NCI-H774 (cell line): ENCODE measurements at regions not wholly inside any gene's neighbourhood (a gene's known extent, or its start where the extent isn't known, plus 50 kb on each side); places are given as distances from the start of the nearest gene placed in this dataset.
"Not testable (repeated sequence)": the region's sequence is repeated elsewhere in the genome, so short reads cannot be mapped to it uniquely, and the experiment has no call there.

Source experiments
- DNase-seq: peaks from one replicate; lab custom pipeline; 2025; lab: John Stamatoyannopoulos, UW

DNA sequence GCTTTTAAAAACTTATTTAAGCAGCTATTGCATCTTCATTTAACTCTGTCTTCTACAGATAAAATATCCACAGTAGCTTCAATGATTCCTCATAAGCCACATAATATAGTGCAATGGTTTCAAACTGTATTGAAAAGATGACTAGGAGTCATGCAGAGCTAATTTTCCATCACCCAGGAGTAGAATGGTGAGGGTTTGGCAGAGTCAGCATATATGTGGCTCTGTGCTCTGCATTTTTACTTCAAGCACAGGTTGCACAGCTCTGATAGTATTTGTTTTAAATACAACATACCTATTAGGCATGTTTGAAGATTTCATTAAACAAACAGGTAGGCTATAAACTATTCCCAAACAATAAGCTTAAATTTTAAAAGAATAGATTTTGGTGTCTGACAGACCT lies 731.9 kb upstream of the VRK2 start:
- DNase-seq = no peak

DNA sequence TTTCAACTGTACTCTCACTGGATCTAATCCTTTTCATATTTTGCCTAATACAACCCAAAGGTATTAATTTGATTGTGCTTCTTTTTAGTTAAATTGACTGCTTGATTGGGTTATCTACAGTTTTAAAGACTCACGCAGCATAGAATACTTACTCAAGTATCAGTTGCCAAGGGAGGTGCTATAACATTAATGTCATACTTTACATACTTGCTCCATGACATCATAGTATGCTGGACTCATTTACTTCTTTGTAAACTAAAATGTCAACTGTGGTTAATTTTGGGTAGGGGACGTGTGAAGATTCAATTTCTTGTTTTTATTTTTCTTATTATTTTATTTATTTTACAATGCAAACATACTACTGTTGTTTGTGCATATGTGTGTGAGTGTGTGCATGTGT lies 716.2 kb upstream of the VRK2 start:
- DNase-seq = no peak

GRCh38 chr2:57333221-57333620 lies 713.4 kb upstream of the VRK2 start:
- DNase-seq = no peak

- no peak for DNase-seq
These were observed 703.1 kb upstream of the VRK2 start for GRCh38 chr2:57343391-57344006.

- DNase-seq = no peak
These were observed 678.4 kb upstream of the VRK2 start for GRCh38 chr2:57368190-57368589.

DNA sequence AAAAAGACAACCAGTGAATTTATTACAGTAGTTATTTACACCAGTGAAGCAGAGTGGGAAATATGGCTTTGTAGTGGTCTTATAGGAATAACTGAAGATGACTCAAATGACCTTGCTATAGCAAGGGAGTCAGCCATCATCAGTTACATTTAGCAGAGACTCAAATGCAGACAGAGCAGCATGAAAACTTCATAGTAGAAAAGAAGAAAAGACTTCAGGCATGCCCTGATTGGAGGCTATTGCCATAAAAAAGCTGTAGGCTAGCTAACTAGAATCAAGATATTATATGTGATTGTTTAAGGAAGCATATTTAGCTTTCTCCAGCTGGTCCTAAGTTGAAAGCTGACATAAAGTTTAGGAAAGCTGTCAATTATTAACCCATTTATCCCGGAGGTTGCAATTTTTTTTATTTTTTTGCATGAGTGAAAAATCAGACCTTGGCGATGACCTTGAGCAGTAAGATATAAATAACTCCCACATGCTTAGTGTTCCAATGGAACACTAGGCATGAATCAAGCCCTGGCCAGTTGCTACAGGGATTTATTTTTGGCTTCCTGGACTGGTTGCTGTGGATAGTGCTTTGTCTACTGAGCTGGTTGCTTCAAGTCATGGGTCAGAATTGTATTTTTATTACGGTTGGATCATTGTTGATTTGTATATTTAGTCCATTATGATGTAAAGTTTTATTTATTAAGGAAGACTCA lies 675.6 kb upstream of the VRK2 start:
- DNase-seq = no peak

DNA sequence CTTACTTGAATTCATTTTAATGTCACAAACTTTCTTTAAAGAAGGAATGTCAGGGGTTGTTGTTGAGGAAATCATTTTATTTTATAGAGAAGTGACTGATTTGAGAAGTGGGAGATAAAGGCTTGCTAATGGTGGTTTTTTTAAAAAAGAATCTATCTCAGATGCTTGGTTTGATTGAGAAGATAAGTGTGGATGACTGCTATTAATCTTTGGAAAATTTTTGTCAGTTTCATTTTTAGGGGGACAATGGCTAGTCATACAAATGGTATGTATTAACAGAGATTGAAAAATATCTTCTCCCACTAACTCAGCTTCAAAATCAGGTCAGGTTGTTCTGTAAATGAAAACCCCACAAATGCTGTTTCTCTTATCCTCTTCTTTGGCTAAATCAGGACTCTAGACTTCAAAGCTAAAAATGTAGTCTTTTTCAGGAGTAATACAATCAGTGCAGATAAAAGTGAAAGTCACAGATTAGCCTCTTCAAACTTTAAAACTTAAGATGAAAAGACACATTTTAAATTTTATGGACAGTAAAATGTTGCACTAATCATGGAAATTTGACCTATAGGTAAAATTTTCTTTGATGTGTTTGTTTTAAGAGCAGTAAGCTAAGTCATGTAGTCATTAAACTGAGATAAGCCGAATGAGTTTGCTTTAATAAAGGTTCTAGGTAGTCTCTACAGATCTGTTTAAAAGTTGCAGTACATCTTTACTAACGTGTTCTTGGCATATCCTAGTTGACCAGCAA lies 674.2 kb upstream of the VRK2 start:
- no peak for DNase-seq

GRCh38 chr2:57373530-57373929 lies 673.1 kb upstream of the VRK2 start:
- DNase-seq = no peak

- no peak for DNase-seq
These were observed 669.6 kb upstream of the VRK2 start for GRCh38 chr2:57376985-57377384.

DNA sequence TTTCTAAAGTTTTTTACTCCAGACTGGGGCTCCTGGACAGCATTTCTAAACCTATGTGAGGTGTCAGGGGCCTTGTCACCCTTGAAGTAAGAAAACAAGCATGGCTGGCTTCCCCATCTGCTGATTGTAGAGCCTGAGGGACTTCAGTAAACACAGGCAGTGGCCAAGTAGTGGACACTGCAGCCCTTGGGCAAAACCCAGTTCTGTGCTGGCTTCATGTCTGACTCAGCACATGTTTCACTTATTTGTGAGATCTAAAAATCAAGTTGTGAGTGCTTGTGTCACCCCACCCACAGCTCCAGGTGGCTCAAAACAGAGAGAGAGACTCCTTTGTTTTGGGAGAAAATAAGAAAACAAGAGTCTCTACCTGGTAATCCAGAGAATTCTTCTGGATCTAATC lies 660.3 kb upstream of the VRK2 start:
- DNase-seq = no peak

DNA sequence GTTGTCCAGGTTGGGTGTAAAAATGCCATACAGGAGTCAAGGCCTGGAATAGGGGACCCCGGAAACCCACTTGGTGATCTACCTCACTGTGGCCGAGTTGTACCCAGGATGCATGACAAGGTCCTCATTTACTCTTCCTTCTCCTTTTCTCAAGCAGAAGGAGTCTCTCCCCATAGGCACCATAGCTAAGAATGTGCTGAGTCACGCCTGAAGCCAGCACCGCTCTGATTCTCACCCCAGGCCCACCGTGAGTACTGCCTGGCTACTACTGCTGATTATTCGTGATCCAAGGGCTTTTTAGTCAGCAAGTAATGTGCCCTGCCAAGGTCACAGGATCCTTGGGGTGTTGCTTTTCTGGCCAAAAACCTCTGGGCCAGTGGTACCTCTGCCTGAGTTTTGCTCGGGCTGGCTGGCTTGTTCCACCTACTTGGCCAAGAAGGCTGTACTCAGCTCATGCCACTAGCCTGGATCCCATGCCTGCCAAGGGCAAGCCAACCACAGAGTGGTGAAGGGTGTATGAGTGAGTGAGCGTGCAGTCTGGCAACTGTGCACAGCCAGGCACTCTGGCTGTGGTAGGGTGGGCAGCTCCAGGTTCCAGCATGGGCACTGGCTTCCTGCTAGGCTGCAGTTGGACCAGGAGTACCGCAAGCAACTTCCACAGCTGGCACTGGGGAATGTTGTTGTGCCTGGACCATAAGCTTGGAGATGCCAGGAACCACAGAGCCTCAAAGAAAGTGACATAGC lies 650.1 kb upstream of the VRK2 start:
- no peak for DNase-seq

- DNase-seq = no peak
These were observed 648.9 kb upstream of the VRK2 start for GRCh38 chr2:57397550-57398360.

- DNase-seq = no peak
These were observed 647.5 kb upstream of the VRK2 start for GRCh38 chr2:57399057-57399456.

- no peak for DNase-seq
These were observed 644.5 kb upstream of the VRK2 start for GRCh38 chr2:57402096-57402495.

DNA sequence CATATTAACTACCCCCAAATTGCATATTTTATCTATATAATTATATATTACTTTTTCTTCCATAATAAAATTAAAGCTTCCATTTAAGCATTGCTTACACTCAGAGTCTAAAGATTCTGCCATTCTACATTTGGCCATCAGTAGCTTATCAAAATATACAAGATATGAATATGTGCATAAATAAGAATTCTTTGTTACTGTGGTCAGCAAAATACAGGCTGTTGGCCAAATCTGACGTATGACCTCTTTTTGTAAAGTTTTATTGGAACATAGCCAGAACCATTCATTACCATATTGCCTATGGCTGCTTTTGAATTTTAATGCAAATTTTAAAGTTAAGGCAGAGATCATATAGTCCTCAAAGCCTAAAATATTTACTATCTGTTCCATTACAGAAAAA lies 643.9 kb upstream of the VRK2 start:
- DNase-seq = no peak

DNA sequence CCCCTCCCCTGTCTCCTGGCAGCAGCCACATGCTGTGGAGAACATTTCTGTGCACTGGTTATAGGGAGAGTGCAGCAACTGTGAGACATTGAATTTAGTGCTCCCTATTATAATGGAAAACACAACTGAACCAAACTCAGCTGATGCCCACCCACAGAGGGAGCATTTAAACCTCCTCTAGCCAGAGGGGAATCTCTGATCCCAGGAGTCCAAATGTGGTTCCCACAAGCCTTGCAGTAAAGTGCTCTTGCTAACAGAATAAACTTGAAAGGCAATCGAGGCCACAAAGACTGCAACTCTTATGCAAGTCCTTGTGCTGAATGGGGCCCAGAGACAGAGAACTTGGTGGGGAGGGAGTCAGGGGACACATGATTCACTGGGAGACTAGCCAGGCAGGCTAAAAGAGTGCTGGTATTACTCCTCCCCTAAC lies 638.8 kb upstream of the VRK2 start:
- DNase-seq = no peak

- no peak for DNase-seq
These were observed 638.0 kb upstream of the VRK2 start for GRCh38 chr2:57408587-57408986.

- no peak for DNase-seq
These were observed 629.6 kb upstream of the VRK2 start for GRCh38 chr2:57417007-57417406.

DNA sequence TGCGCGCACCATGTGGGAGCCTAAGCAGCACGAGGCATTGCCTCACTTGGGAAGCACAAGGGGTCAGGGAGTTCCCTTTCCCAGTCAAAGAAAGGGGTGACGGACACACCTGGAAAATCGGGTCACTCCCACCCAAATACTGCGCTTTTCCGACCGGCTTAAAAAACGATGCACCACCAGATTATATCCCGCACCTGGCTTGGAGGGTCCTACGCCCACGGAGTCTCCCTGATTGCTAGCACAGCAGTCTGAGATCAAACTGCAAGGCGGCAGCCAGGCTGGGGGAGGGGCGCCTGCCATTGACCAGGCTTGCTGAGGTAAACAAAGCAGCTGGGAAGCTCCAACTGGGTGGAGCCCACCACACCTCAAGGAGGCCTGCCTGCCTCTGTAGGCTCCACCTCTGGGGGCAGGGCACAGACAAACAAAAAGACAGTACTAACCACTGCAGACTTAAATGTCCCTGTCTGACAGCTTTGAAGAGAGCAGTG lies 627.7 kb upstream of the VRK2 start:
- DNase-seq = not testable (repeated sequence)

DNA sequence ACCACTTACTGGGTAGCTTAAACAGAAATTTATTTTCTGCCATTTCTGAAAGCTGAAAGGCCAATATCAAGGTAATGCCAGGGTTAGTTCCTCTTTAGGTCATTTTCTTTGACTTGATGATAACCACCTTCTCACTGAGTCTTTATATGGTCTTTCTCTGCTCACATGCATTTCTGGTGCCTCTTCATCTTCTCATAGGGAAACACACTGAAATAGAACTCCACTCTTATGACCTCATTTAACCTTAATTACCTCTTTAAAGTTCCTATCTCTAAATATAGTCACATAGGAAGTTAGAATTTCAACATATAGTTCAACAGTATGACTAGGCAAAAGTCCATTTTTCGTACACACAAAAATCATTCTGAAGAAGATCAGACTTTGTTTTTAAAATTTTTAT lies 616.8 kb upstream of the VRK2 start:
- no peak for DNase-seq

GRCh38 chr2:57432528-57432927 lies 614.1 kb upstream of the VRK2 start:
- DNase-seq = no peak

- no peak for DNase-seq
These were observed 612.2 kb upstream of the VRK2 start for GRCh38 chr2:57434441-57434840.
